UCSD-AML1 (cell line): ENCODE measurements at regions not wholly inside any gene's neighbourhood (a gene's known extent, or its start where the extent isn't known, plus 50 kb on each side); places are given as distances from the start of the nearest gene placed in this dataset.

Experiments used
- DNase-seq: peaks from one replicate; lab custom pipeline; 2025; ENCODE audit not compliant: unreplicated experiment; lab: John Stamatoyannopoulos, UW

- no peak for DNase-seq
These were observed 486.6 kb downstream of the SOX2 start for GRCh38 chr3:182198345-182198744.

GRCh38 chr3:182201456-182202168 lies 489.9 kb downstream of the SOX2 start:
- no peak for DNase-seq

- no peak for DNase-seq
These were observed 500.9 kb downstream of the SOX2 start for GRCh38 chr3:182212479-182213076.

GRCh38 chr3:182214416-182214815 lies 502.7 kb downstream of the SOX2 start:
- DNase-seq: no peak

- no peak for DNase-seq
These were observed 504.2 kb downstream of the SOX2 start for GRCh38 chr3:182215881-182216280.

GRCh38 chr3:182216311-182216970 lies 504.7 kb downstream of the SOX2 start:
- DNase-seq: no peak

- DNase-seq: no peak
These were observed 508.3 kb downstream of the SOX2 start for GRCh38 chr3:182220013-182220412.

GRCh38 chr3:182220471-182220870 lies 508.7 kb downstream of the SOX2 start:
- DNase-seq: no peak

GRCh38 chr3:182226995-182227394 lies 515.3 kb downstream of the SOX2 start:
- no peak for DNase-seq

GRCh38 chr3:182233405-182233804 lies 521.7 kb downstream of the SOX2 start:
- DNase-seq: no peak

- DNase-seq: no peak
These were observed 522.2 kb downstream of the SOX2 start for GRCh38 chr3:182233957-182234356.

- DNase-seq: no peak
These were observed 523.2 kb downstream of the SOX2 start for GRCh38 chr3:182234881-182235280.

- no peak for DNase-seq
These were observed 523.8 kb downstream of the SOX2 start for GRCh38 chr3:182235504-182235903.

- no peak for DNase-seq
These were observed 526.4 kb downstream of the SOX2 start for GRCh38 chr3:182238126-182238525.

- DNase-seq: no peak
These were observed 527.6 kb downstream of the SOX2 start for GRCh38 chr3:182239316-182239715.

GRCh38 chr3:182240474-182240873 lies 528.7 kb downstream of the SOX2 start:
- no peak for DNase-seq

- no peak for DNase-seq
These were observed 529.6 kb downstream of the SOX2 start for GRCh38 chr3:182241196-182241765.

- DNase-seq: no peak
These were observed 530.2 kb downstream of the SOX2 start for GRCh38 chr3:182241766-182242488.

GRCh38 chr3:182242489-182242942 lies 530.8 kb downstream of the SOX2 start:
- DNase-seq: no peak

- no peak for DNase-seq
These were observed 531.9 kb downstream of the SOX2 start for GRCh38 chr3:182243625-182244024.
